Heart left ventricle (tissue), 13 donors: ENCODE measurements at regions not wholly inside any gene's neighbourhood (a gene's known extent, or its start where the extent isn't known, plus 50 kb on each side); places are given as distances from the start of the nearest gene placed in this dataset.

Source experiments
- POLR2A ChIP-seq, 2 donors: fragments of 450-650 bp; IDR thresholded peaks; one replicate each; pipeline ENCODE4 v1.6.1; 2017; ENCODE audit warnings: antibody characterized with exemption in 2 of 2, mild to moderate bottlenecking in 2 of 2, moderate library complexity in 2 of 2
- TF ChIP-seq, protein P1 (sequence below), 12 donors: fragments of 200-600 bp; sonication (generic) in 4 of 12; IDR thresholded peaks; one replicate each; pipeline versions ENCODE4 v1.5.0 to v1.8.0; 2018 to 2022; ENCODE audit warnings: antibody characterized with exemption in 12 of 12, mild to moderate bottlenecking in 5 of 12
- donor health status: ischemic (EF 13 %, LVEDD 7.1; RV severe dilation, severe dysfunction).
- donor health status: DM: no; HTN: yes; CAD: no.
- donor health status: DM: no; HTN: no; CAD: no.
- donor health status: ischemic (EF 25% LVEDD 6.9; RV normal size, moderate dysfunction).
- donor health status: ischemic (EF 25% LVEDD 5.7; RV mildly dilated, moderate dysfunction).
- donor health status: ischemic (EF 35%, LVEDD 5.7; RV mildly dilated, moderate dysfunction).
- donor health status: nonischemic (EF 11% LVEDD 7.7; RV severe dilation, severe dysfunction).
- donor health status: DM: yes; HTN: yes; CAD: no.
- donor health status: PGD.
- donor health status: ischemic (EF 29% LVEDD 5.4; RV normal size, mild dysfunction).
- donor health status: nonischemic (EF 23%, LVEDD 6.1; RV moderate dilation, normal function).

DNA sequence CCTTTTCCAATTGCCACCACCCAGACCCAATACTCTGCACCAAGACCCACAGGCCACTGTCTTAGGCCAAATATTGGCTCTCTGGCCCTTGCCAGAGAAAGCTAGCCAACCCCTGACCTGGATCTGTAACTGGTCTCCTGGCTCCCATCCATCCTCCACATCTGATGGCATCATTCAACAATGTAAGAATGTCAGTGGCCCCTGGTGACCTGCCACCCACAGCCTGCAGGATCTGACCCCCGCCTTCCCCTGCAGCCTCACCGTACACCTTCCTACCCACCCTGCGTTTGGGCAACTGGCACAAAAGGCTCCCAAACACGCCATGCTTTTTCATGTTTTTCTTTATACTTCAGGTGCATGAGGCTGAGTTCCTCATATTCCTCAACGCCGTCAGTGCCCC is 60.0 kb upstream of the ASAP2 start:
- TF ChIP-seq, protein P1, sequence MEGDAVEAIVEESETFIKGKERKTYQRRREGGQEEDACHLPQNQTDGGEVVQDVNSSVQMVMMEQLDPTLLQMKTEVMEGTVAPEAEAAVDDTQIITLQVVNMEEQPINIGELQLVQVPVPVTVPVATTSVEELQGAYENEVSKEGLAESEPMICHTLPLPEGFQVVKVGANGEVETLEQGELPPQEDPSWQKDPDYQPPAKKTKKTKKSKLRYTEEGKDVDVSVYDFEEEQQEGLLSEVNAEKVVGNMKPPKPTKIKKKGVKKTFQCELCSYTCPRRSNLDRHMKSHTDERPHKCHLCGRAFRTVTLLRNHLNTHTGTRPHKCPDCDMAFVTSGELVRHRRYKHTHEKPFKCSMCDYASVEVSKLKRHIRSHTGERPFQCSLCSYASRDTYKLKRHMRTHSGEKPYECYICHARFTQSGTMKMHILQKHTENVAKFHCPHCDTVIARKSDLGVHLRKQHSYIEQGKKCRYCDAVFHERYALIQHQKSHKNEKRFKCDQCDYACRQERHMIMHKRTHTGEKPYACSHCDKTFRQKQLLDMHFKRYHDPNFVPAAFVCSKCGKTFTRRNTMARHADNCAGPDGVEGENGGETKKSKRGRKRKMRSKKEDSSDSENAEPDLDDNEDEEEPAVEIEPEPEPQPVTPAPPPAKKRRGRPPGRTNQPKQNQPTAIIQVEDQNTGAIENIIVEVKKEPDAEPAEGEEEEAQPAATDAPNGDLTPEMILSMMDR (IDR thresholded peaks at IDR 0.05), result no peak
- no peak for TF ChIP-seq POLR2A (IDR thresholded peaks at IDR 0.05)
